Midbrain (tissue), 1 donor: ENCODE measurements at regions not wholly inside any gene's neighbourhood (a gene's known extent, or its start where the extent isn't known, plus 50 kb on each side); places are given as distances from the start of the nearest gene placed in this dataset.

ENCODE experiments used
- DNase-seq: peaks from one replicate; lab custom pipeline; 2025; lab: John Stamatoyannopoulos, UW

DNA sequence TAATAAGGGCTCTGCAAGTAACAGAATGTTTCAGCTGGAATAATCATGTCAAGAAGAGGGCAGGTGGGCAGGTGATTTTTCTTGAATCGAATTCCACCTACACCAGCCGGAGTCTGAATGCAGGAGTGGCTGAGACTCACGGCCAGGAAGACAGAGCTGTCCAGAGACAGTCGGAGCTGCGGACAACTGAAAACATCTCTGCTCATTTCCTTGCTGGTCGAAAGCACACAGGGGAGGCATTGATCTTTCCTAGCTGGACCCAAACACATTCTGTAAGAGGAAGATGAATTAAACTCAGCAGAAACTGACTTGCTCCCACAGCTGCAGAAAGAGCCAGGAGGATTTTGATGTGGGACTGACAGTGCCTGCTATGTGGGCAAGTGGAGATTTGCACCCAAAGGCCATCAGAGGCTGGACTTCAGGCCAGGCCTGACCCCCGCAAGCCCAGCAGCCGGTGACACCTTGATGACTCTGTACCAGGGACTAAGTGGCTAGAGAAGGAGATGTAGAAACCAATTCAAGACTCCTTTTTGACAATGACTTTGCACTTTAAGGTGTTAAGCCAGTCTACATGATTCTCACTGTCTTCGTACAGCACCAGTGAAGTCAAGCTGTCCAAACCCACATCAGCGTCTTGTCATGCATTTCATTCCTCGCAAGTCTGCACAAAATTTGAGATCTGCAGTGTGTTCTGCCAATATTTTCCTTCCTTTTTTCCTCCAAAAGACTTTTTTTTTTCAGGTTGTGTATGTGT, 169.4 kb downstream of the TEX36 start:
- DNase-seq, result no peak

DNA sequence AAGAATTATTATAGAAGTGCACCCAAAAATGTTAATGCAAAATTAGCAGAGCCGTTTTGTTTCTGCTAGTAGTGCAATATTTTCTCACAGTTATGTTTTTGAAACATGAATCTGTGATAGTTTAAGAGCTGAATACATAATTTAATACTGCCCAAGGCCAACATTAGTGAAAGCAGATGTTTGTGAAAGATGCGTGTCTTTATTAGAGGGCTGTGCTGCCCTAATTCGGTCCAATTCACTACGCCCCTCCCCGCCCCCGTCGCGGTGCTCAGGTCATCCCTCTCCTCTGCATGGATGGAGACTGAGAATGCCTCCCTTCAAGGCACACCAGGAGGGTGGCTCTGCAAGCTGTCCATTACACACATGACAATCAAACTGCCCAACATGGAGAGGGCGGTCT, 172.0 kb downstream of the TEX36 start:
- DNase-seq, result no peak

DNA sequence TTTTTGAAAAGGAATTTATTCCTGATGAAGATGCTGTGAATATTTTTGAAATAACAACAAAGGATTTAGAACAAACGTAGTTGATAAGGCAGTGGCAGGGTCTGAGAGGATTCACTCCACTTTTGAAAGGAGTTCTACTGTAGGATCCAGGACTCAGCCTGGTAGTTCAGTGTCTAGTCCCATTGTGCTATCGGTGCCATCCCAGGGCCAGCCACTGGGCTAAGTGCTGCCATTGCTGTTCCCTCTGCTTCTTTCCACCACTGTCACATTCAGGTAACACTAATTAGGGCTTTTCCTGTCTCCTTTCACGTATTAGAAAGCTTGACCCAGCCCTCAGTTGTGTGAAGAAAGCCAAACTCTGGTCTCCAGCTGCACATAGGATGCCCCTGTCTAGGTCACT, 177.3 kb downstream of the TEX36 start:
- DNase-seq, result no peak

DNA sequence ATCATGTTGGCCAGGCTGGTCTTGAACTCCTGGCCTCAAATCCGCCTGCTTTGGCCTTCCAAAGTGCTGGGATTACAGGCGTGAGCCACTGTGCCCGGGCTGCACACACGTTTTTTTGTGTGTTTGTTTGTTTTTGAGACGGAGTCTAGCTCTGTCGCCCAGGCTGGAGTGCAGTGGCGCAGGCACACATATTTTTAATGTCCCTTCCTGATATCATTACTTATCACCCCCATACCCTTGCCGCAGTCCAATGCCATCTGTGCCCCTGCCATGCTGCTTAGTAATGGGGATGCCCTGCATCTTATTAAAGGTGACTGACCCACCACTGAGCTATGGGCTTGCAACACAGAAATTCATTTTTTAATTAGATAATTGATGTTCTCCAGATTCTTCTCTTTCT, 180.7 kb downstream of the TEX36 start:
- DNase-seq, result no peak

DNA sequence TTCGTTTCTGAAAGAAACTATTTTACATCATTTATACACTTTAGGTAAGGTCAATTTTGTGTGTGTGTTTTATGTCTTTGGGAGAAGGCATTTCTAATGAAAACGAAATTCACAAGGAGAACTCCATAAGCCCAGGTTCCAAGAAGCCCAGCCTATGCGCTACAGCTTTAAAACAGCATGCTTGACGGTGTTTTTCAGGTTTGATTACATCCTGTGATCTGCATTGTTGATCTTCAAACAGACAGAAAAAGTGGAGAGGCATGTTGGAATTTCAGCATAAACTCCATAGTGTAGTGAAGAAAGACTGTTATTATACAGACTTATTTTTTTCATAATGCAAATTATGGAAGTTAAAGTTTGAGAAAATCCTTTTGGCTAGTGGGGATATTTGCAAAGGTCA, 187.6 kb downstream of the TEX36 start:
- DNase-seq, result no peak

DNA sequence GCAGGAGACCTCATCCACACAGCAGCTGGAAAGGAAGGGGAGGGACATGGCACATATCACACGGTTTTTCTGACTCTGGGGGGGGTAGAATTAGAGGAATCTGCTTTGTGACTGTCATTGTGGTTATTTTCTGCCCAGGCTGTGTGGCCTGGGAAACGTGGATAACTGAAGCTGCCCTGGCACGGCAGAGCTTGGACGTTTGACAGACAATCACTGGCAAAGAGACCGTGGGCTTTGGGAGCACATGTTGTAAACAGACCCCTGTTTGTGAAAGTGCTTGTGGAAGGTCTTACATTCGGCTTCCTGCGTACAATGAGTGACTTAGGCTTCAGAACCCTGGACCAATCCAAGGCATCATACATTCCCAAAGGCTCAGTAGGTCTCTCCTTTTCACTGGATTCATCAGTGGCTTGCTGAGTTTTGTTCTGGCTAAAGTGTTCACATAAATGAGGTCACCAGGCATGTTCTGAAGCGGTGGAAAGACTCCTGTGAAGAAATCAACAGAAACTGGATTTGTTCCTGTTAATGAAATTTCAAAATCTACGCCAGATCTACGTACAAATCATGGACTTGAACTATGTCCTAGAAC, 188.2 kb downstream of the TEX36 start:
- DNase-seq, result no peak

DNA sequence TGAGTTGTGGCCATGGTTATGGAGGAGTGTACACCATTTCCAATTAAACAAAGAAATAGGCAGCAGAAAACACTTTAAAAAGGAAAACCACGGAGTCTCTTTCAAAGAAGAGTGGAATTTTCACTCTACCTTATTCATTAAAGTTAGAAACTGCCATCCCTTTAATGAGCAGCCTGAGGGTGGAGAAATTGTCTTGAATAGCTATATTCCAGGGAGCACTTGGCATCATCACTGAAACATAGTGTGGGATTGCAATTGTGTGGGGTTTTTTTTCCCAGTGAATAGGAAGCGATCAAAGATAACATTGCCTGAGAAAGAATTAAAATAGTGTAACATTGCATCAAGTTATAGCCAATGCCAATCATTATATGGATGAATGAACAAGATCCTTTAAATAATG, 191.6 kb downstream of the TEX36 start:
- no peak for DNase-seq

DNA sequence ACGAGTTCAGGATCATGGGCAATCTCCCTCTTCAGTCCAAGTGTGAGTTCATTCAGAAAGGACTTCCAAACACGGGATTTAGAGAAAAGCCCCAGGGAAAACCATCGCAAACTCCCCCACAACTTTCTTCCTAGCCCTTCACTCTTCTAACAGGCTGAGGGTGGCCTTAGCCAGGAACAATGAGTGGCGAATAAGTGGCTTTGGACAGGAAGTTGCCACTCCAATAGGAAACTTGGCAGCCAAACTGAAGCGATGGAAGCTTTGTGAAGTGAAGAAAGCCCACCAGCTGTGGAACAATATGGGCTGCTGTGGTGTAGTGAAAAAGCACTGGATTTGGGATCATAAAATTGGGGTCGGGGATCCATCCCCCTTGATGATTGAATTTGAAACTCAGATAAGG, 193.2 kb downstream of the TEX36 start:
- no peak for DNase-seq

DNA sequence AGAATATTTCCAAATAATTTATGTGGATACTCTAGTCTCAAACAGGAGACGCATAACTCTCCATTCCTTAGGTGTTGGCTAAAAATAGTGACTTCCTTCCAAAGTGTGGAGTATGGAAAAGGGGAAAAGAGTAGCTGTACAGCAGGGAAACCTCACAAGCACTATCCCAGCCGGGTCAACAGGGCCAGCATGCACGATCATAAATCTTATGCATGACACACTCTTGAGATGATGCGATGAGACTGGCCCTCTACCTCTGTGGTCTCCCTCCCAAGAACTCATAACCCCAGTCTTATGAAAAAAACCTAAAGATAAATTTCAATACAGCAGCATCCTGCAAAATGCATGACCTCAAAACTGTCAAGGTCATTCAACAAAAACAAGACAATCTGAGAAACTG, 197.3 kb downstream of the TEX36 start:
- no peak for DNase-seq

DNA sequence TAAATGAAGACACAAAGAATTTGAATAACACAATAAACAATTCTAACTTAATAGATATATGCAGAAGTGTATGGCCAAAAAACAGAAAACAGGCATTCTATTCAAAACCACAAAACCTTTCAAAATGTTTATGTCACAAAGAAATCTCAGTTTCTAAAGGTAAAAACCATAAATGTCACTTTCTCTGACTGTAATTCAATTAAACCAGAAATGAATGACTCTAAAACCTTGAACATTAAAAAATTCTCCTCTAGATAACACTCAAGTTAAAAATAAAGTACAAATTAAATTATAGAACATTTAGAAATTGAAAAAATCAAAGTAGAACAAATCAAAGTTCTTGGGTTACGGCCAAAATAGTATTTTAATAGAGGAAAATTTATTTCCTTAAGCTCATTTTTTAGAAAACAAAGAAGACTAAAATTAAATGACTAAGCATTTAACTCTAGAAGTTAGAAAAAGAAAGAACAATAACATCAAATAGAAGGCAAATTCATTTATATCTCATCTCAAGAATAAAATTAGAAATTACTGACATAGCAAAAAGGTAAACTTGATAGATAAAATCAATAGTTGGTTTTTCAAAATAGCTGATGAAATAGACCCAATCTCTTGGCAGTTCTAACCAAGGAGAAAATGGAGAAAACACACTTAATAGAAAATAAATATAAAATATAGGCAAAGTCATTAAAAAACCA, 198.8 kb downstream of the TEX36 start:
- DNase-seq, result no peak

DNA sequence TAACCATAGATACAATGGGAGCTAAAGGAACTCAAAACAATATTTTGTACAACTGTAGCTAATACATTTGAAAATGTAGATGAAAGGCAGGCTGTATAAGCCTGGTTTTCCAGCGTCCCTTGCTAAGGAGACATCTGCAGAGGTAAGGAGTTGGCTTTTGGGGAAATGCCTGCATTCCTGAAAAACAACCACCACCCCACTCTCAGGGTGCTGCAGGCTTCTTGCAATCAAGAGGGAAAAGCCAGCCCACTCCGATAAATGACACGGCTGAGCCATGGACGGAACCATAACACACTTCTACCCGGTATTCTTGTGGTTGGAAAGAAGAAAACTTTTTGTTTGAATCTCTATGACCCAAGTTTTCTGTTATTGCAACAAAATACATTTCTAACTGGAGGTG, 200.3 kb downstream of the TEX36 start:
- no peak for DNase-seq

DNA sequence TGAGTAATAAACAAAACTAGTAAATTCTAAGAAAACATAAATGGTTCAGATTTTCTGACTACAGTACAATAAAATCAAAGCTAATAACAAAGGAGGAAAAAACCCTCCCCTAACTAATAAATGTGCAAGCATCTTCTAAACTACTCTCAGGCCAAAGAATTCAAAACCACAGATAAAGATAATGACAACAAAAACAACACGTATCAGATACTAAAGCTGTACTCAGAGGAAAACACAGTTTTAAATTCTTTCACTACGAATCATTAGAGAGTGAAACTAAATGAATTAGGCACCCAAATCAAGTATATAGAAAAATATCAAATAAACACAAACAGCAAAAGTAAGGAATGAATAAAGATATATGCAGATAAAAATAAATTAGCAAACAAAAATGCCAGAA, 200.9 kb downstream of the TEX36 start:
- DNase-seq, result no peak

DNA sequence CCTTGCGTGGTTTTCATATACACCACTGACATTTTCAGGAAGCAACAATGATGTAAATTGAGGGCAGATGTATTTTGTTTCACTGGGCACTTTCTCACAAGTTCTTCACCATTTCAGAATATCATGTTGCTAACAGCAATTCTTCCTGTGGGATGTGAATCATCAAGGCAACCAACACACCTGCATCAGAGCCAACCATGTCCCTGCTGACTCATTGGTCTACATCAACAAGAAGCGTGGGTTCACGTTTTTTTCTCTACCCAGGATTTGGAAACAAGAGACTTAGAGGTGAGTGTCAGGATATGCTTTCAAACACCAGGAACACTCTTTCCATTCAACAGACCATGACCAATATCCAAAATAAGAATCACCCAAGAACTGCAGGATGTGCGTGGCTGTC, 203.9 kb downstream of the TEX36 start:
- DNase-seq, result no peak

DNA sequence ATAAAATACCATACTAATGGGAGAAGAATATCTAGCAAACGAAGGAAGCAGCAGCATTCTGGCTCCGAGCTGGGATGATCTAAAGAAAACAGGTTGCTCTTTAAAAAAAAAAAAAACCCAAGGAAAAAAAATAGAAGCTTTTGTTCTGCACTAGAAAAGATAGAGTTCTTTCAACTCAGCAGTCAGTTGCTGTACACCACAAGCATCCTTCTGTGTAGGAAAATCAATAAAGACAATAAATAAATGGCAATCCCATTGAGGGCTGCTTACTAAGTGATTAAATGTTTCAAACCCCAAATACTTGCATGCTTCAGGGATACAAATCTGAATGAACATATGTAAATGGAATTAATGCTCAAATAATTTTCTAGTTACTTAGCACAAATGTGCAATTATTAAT, 207.1 kb downstream of the TEX36 start:
- DNase-seq, result no peak

DNA sequence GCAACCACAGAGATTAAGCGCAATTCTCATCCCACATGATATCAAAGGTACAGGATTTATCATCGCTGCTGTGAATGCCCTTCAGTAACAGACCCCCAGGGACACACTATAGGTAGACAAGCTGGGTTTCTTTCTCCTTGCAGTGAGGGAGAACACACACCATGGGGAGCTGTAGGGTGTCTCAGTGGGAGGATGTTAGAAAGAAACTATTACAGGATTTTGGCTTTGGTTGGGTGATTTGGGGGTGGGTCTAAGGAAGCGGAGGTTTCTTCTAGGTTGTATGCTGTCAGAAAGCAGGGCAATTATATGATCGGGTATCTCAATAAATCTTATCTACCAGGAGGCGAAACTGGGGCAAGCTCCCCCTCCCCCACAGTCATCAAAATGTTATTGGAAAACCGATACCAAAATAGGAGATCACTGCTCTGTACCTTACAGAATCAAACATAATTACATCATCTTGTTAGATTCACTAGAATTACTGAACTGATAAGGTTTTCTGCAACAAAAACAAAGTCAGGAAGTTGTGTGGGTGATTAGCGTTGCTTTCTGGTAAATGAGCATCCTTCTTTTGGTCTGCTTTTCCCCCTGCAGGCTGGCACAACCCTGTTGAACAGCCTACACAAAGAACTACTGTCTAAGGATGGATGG, 209.7 kb downstream of the TEX36 start:
- DNase-seq, result no peak

DNA sequence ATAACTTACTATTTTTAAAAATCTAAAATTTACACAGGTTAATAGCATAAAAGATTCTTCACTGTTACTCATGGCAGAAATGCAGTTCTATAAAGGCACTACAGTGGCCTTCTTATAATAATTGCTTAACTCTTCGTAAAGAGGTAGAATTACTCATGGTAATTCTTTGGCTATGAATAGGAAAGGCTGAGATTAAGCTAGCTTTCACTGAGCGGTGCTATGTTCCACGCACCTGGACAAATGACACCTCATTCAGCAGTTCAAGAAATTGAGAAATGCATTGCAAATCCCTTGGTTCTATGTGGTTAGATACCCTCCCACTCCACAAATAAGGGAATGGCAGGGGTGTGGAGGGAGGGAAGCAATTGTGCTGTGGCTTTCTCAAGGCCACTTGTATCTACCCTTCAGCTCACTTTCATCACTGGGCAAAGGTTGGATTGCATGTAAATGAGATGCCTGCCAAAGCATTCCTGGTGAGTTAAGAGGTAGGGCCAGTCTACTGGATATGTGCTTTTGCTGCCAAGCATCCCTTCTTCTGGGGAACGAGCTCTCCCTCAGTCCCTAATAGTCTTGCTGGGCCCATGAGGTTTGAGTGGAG, 210.9 kb downstream of the TEX36 start:
- DNase-seq, result no peak

DNA sequence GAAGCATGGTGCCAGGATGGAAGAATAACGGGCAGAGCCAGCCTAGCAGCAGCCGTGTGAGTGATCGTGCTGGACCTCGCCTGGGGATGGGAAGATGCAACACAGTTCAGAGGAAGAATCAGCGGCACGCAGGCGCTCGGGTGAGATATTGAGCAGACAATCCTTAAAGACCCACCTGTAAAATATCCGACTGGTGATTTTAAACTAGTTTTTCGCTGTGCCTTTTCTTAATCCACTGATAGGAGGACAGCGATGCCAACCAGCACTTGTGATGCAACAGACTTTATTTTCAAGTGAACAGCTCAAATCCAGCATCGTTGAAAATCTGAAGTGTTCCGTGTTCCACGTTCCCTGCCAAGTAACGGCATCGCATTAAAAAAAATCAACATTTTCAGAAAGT, 214.7 kb downstream of the TEX36 start:
- no peak for DNase-seq

DNA sequence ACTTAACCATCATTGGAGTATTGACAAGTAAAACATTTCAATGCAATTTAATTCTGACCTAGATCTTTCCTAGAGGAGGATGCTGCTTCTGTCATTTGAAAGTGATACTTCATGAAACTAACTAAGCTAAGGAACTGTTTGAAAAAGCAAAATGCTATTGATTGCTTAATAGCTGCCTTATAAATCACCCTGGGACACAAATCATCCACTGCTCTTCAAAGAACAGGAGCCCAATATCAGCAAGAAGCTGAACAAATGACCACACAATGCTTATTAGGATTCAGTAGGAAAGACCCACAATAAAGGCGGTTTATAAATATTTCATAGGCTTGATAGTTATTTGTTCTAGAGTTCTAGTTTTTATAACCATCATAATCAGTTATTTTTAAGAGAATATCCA, 216.3 kb downstream of the TEX36 start:
- DNase-seq, result no peak

DNA sequence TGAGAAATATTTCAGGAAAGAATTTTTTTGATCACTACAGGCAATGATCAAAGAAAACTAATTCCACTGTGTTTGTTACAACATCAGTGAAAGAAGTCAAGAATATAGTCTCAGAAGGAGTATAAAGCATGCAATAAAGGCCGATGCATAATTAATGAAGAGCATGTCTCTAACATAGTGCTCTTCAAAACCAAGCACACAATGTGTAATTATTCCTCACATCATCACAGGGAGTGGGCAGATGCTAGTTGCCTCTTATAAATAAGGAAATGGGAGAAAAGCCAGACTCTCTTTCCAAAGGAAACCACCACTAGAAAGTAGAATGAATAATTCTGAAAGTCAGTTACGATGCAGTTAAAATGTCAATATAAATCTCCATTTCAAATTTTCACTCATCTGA, 220.1 kb downstream of the TEX36 start:
- no peak for DNase-seq

DNA sequence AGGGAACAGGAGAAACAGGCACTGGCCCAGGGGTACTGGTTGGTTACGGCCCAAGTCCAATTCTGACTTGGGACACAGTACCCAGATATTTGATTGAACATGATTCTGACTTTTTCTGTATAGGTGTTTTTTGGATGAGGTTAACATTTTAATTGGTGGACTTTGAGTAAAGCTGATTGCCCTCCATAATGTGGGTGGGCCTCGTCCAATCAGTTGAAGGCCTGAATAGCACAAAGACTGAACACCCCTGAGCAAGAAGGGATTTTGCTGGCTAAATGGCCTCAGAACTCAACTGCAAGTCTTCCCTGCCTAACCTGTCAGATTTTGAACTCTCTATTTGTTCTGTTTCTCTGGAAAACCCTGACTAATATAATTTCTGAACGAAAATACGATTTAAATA, 222.6 kb downstream of the TEX36 start:
- no peak for DNase-seq

DNA sequence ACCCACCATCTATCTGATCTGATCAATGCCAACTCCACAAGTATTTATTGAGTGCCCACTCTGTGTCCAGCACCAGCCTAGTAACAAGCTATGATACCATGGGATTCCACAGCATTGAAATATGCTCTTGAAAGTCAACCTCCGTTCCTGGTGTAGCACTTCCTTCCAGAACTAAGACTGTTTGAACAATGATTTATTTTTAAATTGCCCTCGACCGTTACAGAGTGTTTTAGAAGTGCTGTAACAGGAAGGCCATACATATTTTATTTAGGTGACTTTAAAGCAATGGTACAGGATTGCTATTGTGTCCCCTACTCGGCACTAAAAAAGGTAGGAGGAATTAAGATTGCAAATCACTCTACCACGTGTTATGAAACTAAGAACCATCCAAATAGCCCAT, 225.6 kb downstream of the TEX36 start:
- DNase-seq, result no peak

DNA sequence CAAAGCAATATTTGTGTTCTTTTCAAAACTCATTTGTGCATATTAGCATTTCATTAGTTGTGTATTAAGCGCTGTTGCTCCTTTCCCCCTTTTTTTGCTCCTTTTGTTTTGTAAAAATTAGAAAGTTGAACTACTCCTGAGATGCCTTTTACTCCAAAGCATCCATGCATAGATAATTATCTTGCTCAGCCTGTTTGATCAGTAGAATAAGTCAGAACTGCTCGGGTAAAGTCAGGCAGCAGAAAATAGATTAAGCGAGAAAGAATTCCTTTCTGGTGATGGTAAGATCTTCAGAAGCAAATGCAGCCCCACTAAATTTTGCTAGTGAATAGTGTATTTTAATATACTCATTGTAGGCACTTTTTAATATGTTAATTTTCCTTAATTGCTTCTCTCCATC, 227.1 kb downstream of the TEX36 start:
- no peak for DNase-seq

DNA sequence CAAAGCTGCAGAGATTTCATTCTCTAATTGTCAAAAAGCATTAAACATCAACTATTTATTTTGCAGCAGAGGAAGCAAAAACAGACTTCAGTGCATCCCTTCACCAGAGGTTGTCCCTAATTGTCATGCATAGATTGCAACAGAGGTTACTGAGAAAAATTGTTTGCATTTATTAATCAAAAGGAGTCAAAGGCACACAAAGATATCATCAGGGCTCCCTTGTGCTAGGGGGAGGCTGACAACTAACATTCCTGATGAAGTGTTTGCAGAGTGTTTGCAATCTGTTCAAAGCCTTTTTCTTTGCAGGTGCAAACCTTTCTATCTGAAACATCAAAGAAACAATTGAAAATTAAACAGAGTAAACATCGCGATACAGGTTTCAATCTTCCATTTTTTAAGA, 227.5 kb downstream of the TEX36 start:
- no peak for DNase-seq
